GM21723 (cell line): ENCODE measurements at regions not wholly inside any gene's neighbourhood (a gene's known extent, or its start where the extent isn't known, plus 50 kb on each side); places are given as distances from the start of the nearest gene placed in this dataset.
A peak's percentile ranks its signal among the peaks of the same experiment; 100 is the strongest.

ENCODE experiments used
- ATAC-seq: cut with Tn5 transposase; IDR thresholded peaks from one replicate; pipeline ENCODE4 v1.9.1; 2021; ENCODE audit warnings: mild to moderate bottlenecking, moderate library complexity; ENCODE audit not compliant: unreplicated experiment

GRCh38 chr5:40390281-40391149 is 289.2 kb upstream of the PTGER4 start:
- ATAC-seq, result no peak

GRCh38 chr5:40389591-40389990 is 290.1 kb upstream of the PTGER4 start:
- no peak for ATAC-seq

GRCh38 chr5:40386289-40386688 is 293.4 kb upstream of the PTGER4 start:
- peak; percentile 85 for ATAC-seq

GRCh38 chr5:40385544-40385943 is 294.2 kb upstream of the PTGER4 start:
- ATAC-seq, result peak; percentile 1

- ATAC-seq, result no peak
Measured at GRCh38 chr5:40384782-40385390, 294.8 kb upstream of the PTGER4 start.

- ATAC-seq, result peak; percentile 36
Measured at GRCh38 chr5:40383749-40384651, 295.7 kb upstream of the PTGER4 start.

GRCh38 chr5:40381676-40382363 is 297.9 kb upstream of the PTGER4 start:
- no peak for ATAC-seq

GRCh38 chr5:40381016-40381415 is 298.7 kb upstream of the PTGER4 start:
- ATAC-seq, result no peak

- ATAC-seq, result peak; percentile 73
Measured at GRCh38 chr5:40378396-40379177, 301.1 kb upstream of the PTGER4 start.

- peak; percentile 75 for ATAC-seq
Measured at GRCh38 chr5:40376566-40376965, 303.1 kb upstream of the PTGER4 start.

GRCh38 chr5:40374853-40375252 is 304.9 kb upstream of the PTGER4 start:
- no peak for ATAC-seq

GRCh38 chr5:40368200-40368599 is 311.5 kb upstream of the PTGER4 start:
- ATAC-seq, result no peak

- no peak for ATAC-seq
Measured at GRCh38 chr5:40367255-40367654, 312.5 kb upstream of the PTGER4 start.

GRCh38 chr5:40365342-40366330 is 314.1 kb upstream of the PTGER4 start:
- ATAC-seq, result peak; percentile 95

- ATAC-seq, result no peak
Measured at GRCh38 chr5:40364441-40364840, 315.3 kb upstream of the PTGER4 start.

GRCh38 chr5:40361378-40361777 is 318.3 kb upstream of the PTGER4 start:
- no peak for ATAC-seq

GRCh38 chr5:40360685-40361084 is 319.0 kb upstream of the PTGER4 start:
- no peak for ATAC-seq

GRCh38 chr5:40359832-40360231 is 319.9 kb upstream of the PTGER4 start:
- no peak for ATAC-seq

- ATAC-seq, result no peak
Measured at GRCh38 chr5:40359093-40359492, 320.6 kb upstream of the PTGER4 start.
